Keratinocyte (primary cell): ENCODE measurements at regions not wholly inside any gene's neighbourhood (a gene's known extent, or its start where the extent isn't known, plus 50 kb on each side); places are given as distances from the start of the nearest gene placed in this dataset.

ENCODE experiments used
- DNase-seq: peaks from one replicate; pipeline ENCODE4 v3.0.0-alpha.2; 2011; ENCODE audit warnings: low read depth, missing footprints, low spot score
- FAIRE-seq: peaks from 2 replicates; lab custom pipeline; 2011; peaks lifted over from hg19 to GRCh38; lab: Jason Lieb, UNC
- H2AFZ ChIP-seq: 2 replicates; pipeline ENCODE4 v1.6.0; 2012; ENCODE audit warnings: low read length, control low read depth, inconsistent platforms; ENCODE audit not compliant: control insufficient read depth
- H3K27ac ChIP-seq: 2 replicates; pipeline ENCODE4 v1.5.1; 2011; ENCODE audit warnings: low read length; ENCODE audit not compliant: control insufficient read depth, insufficient read depth
- H3K27me3 ChIP-seq: 3 replicates; pipeline ENCODE4 v1.6.0; 2011; ENCODE audit warnings: low read length; ENCODE audit not compliant: control insufficient read depth, insufficient read depth; ENCODE audit errors: extremely low read depth
- H3K36me3 ChIP-seq, 2 experiments: 2 replicates in 1 of 2; 3 replicates in 1 of 2; pipeline ENCODE4 v1.5.1; 2011; ENCODE audit warnings: low read length in 2 of 2, mild to moderate bottlenecking in 1 of 2; ENCODE audit not compliant: control insufficient read depth in 2 of 2, insufficient read depth in 2 of 2; ENCODE audit errors: extremely low read depth in 1 of 2
- H3K4me1 ChIP-seq: 3 replicates; pipeline ENCODE4 v1.5.1; 2011; ENCODE audit warnings: low read length; ENCODE audit not compliant: control insufficient read depth, insufficient read depth; ENCODE audit errors: extremely low read depth
- H3K4me2 ChIP-seq: 3 replicates; pipeline ENCODE4 v1.6.0; 2011; ENCODE audit warnings: low read depth, low read length; ENCODE audit not compliant: control insufficient read depth, insufficient read depth; ENCODE audit errors: extremely low read depth
- H3K4me3 ChIP-seq, 3 experiments: fragments of 200-600 bp in 1 of 3; sonication (generic) in 1 of 3; 2 replicates in 2 of 3; 3 replicates in 1 of 3; pipeline ENCODE4 v1.5.1; 2011 to 2016; ENCODE audit warnings: low read length in 3 of 3, mild to moderate bottlenecking in 3 of 3, control low read depth in 2 of 3, inconsistent platforms in 1 of 3, low read depth in 1 of 3, mixed read lengths in 1 of 3, mixed run types in 1 of 3, moderate library complexity in 1 of 3; ENCODE audit not compliant: control insufficient read depth in 2 of 3, insufficient read depth in 2 of 3; ENCODE audit errors: extremely low read depth in 1 of 3
- H3K79me2 ChIP-seq: 2 replicates; pipeline ENCODE4 v1.6.0; 2012; ENCODE audit warnings: low read length; ENCODE audit not compliant: control insufficient read depth, insufficient read depth
- H3K9ac ChIP-seq: 3 replicates; pipeline ENCODE4 v1.6.0; 2011; ENCODE audit warnings: low read length; ENCODE audit not compliant: control insufficient read depth, insufficient read depth; ENCODE audit errors: extremely low read depth
- H3K9me1 ChIP-seq: 3 replicates; pipeline ENCODE4 v1.6.0; 2011; ENCODE audit warnings: low read length; ENCODE audit not compliant: control insufficient read depth, insufficient read depth; ENCODE audit errors: extremely low read depth
- H3K9me3 ChIP-seq: 2 replicates; pipeline ENCODE4 v1.5.1; 2012; ENCODE audit warnings: low read depth, low read length; ENCODE audit not compliant: control insufficient read depth
- H4K20me1 ChIP-seq: 3 replicates; pipeline ENCODE4 v1.6.0; 2011; ENCODE audit warnings: low read length; ENCODE audit not compliant: control insufficient read depth, insufficient read depth; ENCODE audit errors: extremely low read depth
- EZH2 ChIP-seq: IDR thresholded peaks from one replicate; pipeline ENCODE4 v1.6.1; 2012; ENCODE audit warnings: inconsistent platforms, mild to moderate bottlenecking, low read length, moderate library complexity
- dilution Hi-C: fragments of 300-500 bp; cut with MboI; formaldehyde crosslinking; loops from one replicate; pipeline ENCODE4 v1.7.0; 2020; ENCODE audit warnings: low sequenced_read_pairs; ENCODE audit not compliant: extremely low pct_ligation_motif_present
- TF ChIP-seq, protein P1 (sequence below), 3 experiments: IDR thresholded peaks in 1 of 3; conservative IDR thresholded peaks in 1 of 3; optimal IDR thresholded peaks in 1 of 3; 2 replicates in 2 of 3; 3 replicates in 1 of 3; pipeline versions ENCODE3 to v1.5.1; 2011; ENCODE audit warnings: low read length in 3 of 3, mild to moderate bottlenecking in 3 of 3, moderate library complexity in 2 of 3, control low read depth in 1 of 3, inconsistent platforms in 1 of 3; ENCODE audit not compliant: insufficient read depth in 2 of 3; ENCODE audit errors: extremely low read depth in 1 of 3

DNA sequence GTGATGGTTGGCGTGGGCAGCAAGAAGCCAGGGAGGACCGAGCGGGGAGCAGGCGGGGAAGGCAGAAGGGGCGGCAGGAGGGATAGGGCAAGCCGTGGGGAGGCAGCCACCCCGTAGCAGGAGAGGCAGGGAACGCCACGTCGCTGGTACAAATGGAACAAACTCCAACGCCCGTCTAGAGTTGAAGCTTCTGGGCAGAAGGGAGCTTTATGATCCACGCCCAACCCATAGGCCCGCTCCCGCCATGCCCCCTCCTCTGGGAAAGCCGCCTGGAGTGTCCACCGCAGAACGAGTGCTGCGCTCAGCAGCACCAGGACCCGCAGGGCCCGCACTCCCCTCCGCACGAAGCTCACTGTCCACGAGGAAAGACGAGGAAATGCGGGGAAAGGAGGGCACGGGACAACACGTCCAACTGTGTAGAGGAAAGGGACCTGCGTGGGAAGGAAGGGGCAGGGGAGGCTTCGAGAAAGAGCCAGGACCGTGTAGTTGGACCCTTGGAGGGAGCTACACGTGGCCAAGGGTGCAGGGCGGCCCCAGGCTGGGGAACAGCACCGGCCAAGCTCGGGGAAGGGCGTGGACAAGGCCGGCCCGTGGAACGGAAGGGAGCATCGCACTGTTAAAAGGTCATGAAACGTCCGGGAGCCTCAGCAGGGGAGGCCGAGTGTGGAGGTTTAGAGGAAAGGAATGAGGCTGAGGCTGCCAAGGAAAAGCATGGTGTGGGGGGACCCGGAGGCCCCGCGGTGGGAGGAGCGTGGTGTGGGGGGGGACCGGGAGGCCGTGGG, 204.0 kb downstream of the DLL1 start:
- DNase-seq (no peak), FAIRE-seq (no peak)
- Histone ChIP-seq H4K20me1 (no peaks in the 10 kb centered on the region), H3K9me1 (no peaks in the 10 kb centered on the region), H3K27me3 (no peaks in the 10 kb centered on the region), H3K79me2 (no peaks in the 10 kb centered on the region), H3K27ac (no peak overlapping the region), H3K9me3 (no peaks in the 10 kb centered on the region), H3K4me1 (no peaks in the 10 kb centered on the region), H3K9ac (no peak overlapping the region), H3K4me2 (no peak overlapping the region), H2AFZ (no peak overlapping the region), H3K36me3 (no peaks in the 10 kb centered on the region), H3K4me3 (no peak overlapping the region)
- TF ChIP-seq, protein P1, sequence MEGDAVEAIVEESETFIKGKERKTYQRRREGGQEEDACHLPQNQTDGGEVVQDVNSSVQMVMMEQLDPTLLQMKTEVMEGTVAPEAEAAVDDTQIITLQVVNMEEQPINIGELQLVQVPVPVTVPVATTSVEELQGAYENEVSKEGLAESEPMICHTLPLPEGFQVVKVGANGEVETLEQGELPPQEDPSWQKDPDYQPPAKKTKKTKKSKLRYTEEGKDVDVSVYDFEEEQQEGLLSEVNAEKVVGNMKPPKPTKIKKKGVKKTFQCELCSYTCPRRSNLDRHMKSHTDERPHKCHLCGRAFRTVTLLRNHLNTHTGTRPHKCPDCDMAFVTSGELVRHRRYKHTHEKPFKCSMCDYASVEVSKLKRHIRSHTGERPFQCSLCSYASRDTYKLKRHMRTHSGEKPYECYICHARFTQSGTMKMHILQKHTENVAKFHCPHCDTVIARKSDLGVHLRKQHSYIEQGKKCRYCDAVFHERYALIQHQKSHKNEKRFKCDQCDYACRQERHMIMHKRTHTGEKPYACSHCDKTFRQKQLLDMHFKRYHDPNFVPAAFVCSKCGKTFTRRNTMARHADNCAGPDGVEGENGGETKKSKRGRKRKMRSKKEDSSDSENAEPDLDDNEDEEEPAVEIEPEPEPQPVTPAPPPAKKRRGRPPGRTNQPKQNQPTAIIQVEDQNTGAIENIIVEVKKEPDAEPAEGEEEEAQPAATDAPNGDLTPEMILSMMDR (optimal IDR thresholded peaks at IDR 0.05 in 1 of 3, IDR thresholded peaks at IDR 0.05 in 1 of 3, conservative IDR thresholded peaks at IDR 0.05 in 1 of 3; ENCODE audit: extremely low read depth in 1 of 3, insufficient read depth in 2 of 3, low read length in 3 of 3): no peak
- TF ChIP-seq EZH2: no peak
- dilution Hi-C loops: no loop called here

- Histone ChIP-seq H4K20me1 (no peaks in the 10 kb centered on the region), H3K27ac (no peak overlapping the region), H3K36me3 (no peaks in the 10 kb centered on the region), H3K4me1 (no peaks in the 10 kb centered on the region), H3K9me1 (no peaks in the 10 kb centered on the region), H3K9me3 (no peaks in the 10 kb centered on the region), H3K4me2 (no peak overlapping the region), H3K9ac (no peak overlapping the region), H3K79me2 (no peaks in the 10 kb centered on the region), H3K4me3 (no peak overlapping the region), H2AFZ (no peak overlapping the region), H3K27me3 (peaks cover 5% of the 10 kb centered on the region)
- TF ChIP-seq, protein P1 (optimal IDR thresholded peaks at IDR 0.05 in 1 of 3, IDR thresholded peaks at IDR 0.05 in 1 of 3, conservative IDR thresholded peaks at IDR 0.05 in 1 of 3; ENCODE audit: extremely low read depth in 1 of 3, insufficient read depth in 2 of 3, low read length in 3 of 3): no peak
- no peak for TF ChIP-seq EZH2
- FAIRE-seq: no peak
- no peak for DNase-seq
- dilution Hi-C loops: no loop called here
These were observed 205.1 kb downstream of the DLL1 start for GRCh38 chr6:170085475-170086401.
